ENCODE measurements at regions not wholly inside any gene's neighbourhood (a gene's known extent, or its start where the extent isn't known, plus 50 kb on each side); places are given as distances from the start of the nearest gene placed in this dataset.
"Not testable (repeated sequence)": the region's sequence is repeated elsewhere in the genome, so short reads cannot be mapped to it uniquely, and the experiment has no call there.

GRCh38 chr15:35271371-35272043 lies 186.4 kb upstream of the NANOGP8 start:
- H3K4me3 Mint-ChIP-seq = no peak overlapping the region
- peak; percentile 28 for DNase-seq
- peaks cover 1% of the 10 kb centered on the region for H3K27me3 Mint-ChIP-seq (ENCODE audit: insufficient read depth)
- H3K9me3 Mint-ChIP-seq = peaks cover 12% of the 10 kb centered on the region; the same call in 1 of the 2 replicates
- H3K36me3 Mint-ChIP-seq (ENCODE audit: low read depth) = peaks cover 1% of the 10 kb centered on the region; the same call in 1 of the 2 replicates
- TF ChIP-seq CTCF (IDR thresholded peaks at IDR 0.05) = no peak
- peaks cover 20% of the 10 kb centered on the region for H3K4me1 Mint-ChIP-seq (ENCODE audit: low read depth)
- H3K27ac Mint-ChIP-seq = peak overlapping the region; percentile 11; the same call in 1 of the 2 replicates

GRCh38 chr15:35260941-35261340 lies 175.8 kb upstream of the NANOGP8 start:
- Mint-ChIP-seq H3K4me1 (ENCODE audit: low read depth) (peaks cover 22% of the 10 kb centered on the region), H3K27me3 (ENCODE audit: insufficient read depth) (no peaks in the 10 kb centered on the region; the same call in 1 of the 2 replicates), H3K4me3 (no peak overlapping the region), H3K36me3 (ENCODE audit: low read depth) (no peaks in the 10 kb centered on the region), H3K27ac (no peak overlapping the region), H3K9me3 (no peaks in the 10 kb centered on the region)
- no peak for TF ChIP-seq CTCF (IDR thresholded peaks at IDR 0.05)
- no peak for DNase-seq

- DNase-seq; H3K4me3 Mint-ChIP-seq; H3K36me3 Mint-ChIP-seq (ENCODE audit: low read depth); H3K9me3 Mint-ChIP-seq; H3K27me3 Mint-ChIP-seq (ENCODE audit: insufficient read depth); H3K27ac Mint-ChIP-seq: not testable (repeated sequence)
- H3K4me1 Mint-ChIP-seq (ENCODE audit: low read depth) = peaks cover 22% of the 10 kb centered on the region
These were observed 175.2 kb upstream of the NANOGP8 start for GRCh38 chr15:35260274-35260673.

- TF ChIP-seq CTCF (IDR thresholded peaks at IDR 0.05) = no peak
- Mint-ChIP-seq H3K4me3 (no peak overlapping the region), H3K27me3 (ENCODE audit: insufficient read depth) (no peaks in the 10 kb centered on the region; the same call in 1 of the 2 replicates), H3K9me3 (no peaks in the 10 kb centered on the region), H3K27ac (no peak overlapping the region; the same call in 1 of the 2 replicates), H3K36me3 (ENCODE audit: low read depth) (no peaks in the 10 kb centered on the region), H3K4me1 (ENCODE audit: low read depth) (peaks cover 27% of the 10 kb centered on the region)
- DNase-seq = no peak
These were observed 171.5 kb upstream of the NANOGP8 start for GRCh38 chr15:35256551-35256950.

GRCh38 chr15:35256141-35256540 lies 171.0 kb upstream of the NANOGP8 start:
- peaks cover 23% of the 10 kb centered on the region for H3K4me1 Mint-ChIP-seq (ENCODE audit: low read depth)
- no peak for TF ChIP-seq CTCF (IDR thresholded peaks at IDR 0.05)
- H3K27me3 Mint-ChIP-seq (ENCODE audit: insufficient read depth) = no peaks in the 10 kb centered on the region
- H3K27ac Mint-ChIP-seq = no peak overlapping the region
- H3K9me3 Mint-ChIP-seq = no peaks in the 10 kb centered on the region
- H3K36me3 Mint-ChIP-seq (ENCODE audit: low read depth) = no peaks in the 10 kb centered on the region
- no peak overlapping the region for H3K4me3 Mint-ChIP-seq
- no peak for DNase-seq

- peaks cover 17% of the 10 kb centered on the region for H3K4me1 Mint-ChIP-seq (ENCODE audit: low read depth)
- not testable (repeated sequence) for H3K4me3 Mint-ChIP-seq; H3K27me3 Mint-ChIP-seq (ENCODE audit: insufficient read depth); H3K27ac Mint-ChIP-seq; DNase-seq; H3K36me3 Mint-ChIP-seq (ENCODE audit: low read depth); H3K9me3 Mint-ChIP-seq
These were observed 169.8 kb upstream of the NANOGP8 start for GRCh38 chr15:35254908-35255307.

All from HFFc6 (cell line).